Fibroblast of skin of right biceps (primary cell): ENCODE measurements at regions not wholly inside any gene's neighbourhood (a gene's known extent, or its start where the extent isn't known, plus 50 kb on each side); places are given as distances from the start of the nearest gene placed in this dataset.

Experiments
- DNase-seq: peaks from one replicate; pipeline ENCODE4 v3.0.0-alpha.2; 2013

GRCh38 chr13:23984546-23984945 is 87.2 kb upstream of the C1QTNF9B start:
- DNase-seq: no peak

GRCh38 chr13:23985060-23985459 is 87.8 kb upstream of the C1QTNF9B start:
- DNase-seq: no peak

GRCh38 chr13:23985839-23986238 is 88.5 kb upstream of the C1QTNF9B start:
- DNase-seq: peak; percentile 25

GRCh38 chr13:23986619-23987018 is 89.3 kb upstream of the C1QTNF9B start:
- peak; percentile 92 for DNase-seq

- DNase-seq: peak; percentile 55
Measured at GRCh38 chr13:23987331-23987894, 90.1 kb upstream of the C1QTNF9B start.

- DNase-seq: peak; percentile 48
Measured at GRCh38 chr13:23988546-23989122, 91.3 kb upstream of the C1QTNF9B start.

- DNase-seq: no peak
Measured at GRCh38 chr13:23990455-23990854, 93.2 kb upstream of the C1QTNF9B start.

GRCh38 chr13:23991119-23991518 is 93.8 kb upstream of the C1QTNF9B start:
- DNase-seq: no peak

GRCh38 chr13:23992781-23993679 is 95.7 kb upstream of the C1QTNF9B start:
- no peak for DNase-seq

GRCh38 chr13:23993680-23993985 is 96.3 kb upstream of the C1QTNF9B start:
- no peak for DNase-seq

GRCh38 chr13:23995283-23996073 is 98.2 kb upstream of the C1QTNF9B start:
- no peak for DNase-seq

GRCh38 chr13:23996456-23996855 is 99.2 kb upstream of the C1QTNF9B start:
- no peak for DNase-seq

GRCh38 chr13:23999424-23999823 is 102.1 kb upstream of the C1QTNF9B start:
- DNase-seq: no peak

GRCh38 chr13:24002206-24002815 is 105.0 kb upstream of the C1QTNF9B start:
- no peak for DNase-seq

- no peak for DNase-seq
Measured at GRCh38 chr13:24004142-24004899, 107.0 kb upstream of the C1QTNF9B start.

GRCh38 chr13:24004971-24005370 is 107.7 kb upstream of the C1QTNF9B start:
- DNase-seq: no peak

- no peak for DNase-seq
Measured at GRCh38 chr13:24005755-24006281, 108.5 kb upstream of the C1QTNF9B start.

- no peak for DNase-seq
Measured at GRCh38 chr13:24006520-24007248, 109.4 kb upstream of the C1QTNF9B start.

GRCh38 chr13:24007979-24008620 is 110.8 kb upstream of the C1QTNF9B start:
- no peak for DNase-seq

- DNase-seq: peak; percentile 36
Measured at GRCh38 chr13:24008679-24009078, 111.4 kb upstream of the C1QTNF9B start.

- DNase-seq: no peak
Measured at GRCh38 chr13:24011266-24011665, 114.0 kb upstream of the C1QTNF9B start.
